Tibial nerve (tissue), 4 donors: ENCODE measurements at regions not wholly inside any gene's neighbourhood (a gene's known extent, or its start where the extent isn't known, plus 50 kb on each side); places are given as distances from the start of the nearest gene placed in this dataset.

Experiments
- DNase-seq, 2 donors: peaks; one replicate each; pipeline ENCODE4 v3.0.0-alpha.2; 2019; ENCODE audit warnings: low spot score in 2 of 2
- H3K27ac ChIP-seq, 4 donors: fragments of 200-600 bp; sonication (generic) in 3 of 4; one replicate each; pipeline ENCODE4 v1.5.1; 2017 to 2019; ENCODE audit warnings: mild to moderate bottlenecking in 1 of 4
- H3K27me3 ChIP-seq, 2 donors: fragments of 200-600 bp; sonication (generic) in 1 of 2; one replicate each; pipeline versions ENCODE4 v1.5.1 to v1.6.0; 2017 to 2019
- H3K36me3 ChIP-seq, 3 donors: fragments of 200-600 bp; sonication (generic); one replicate each; pipeline ENCODE4 v1.5.1; 2018 to 2019
- H3K4me1 ChIP-seq, 4 donors: fragments of 200-600 bp; sonication (generic) in 3 of 4; one replicate each; pipeline ENCODE4 v1.5.1; 2017 to 2019
- H3K4me3 ChIP-seq, 4 donors: fragments of 200-600 bp; sonication (generic) in 3 of 4; one replicate each; pipeline ENCODE4 v1.5.1; 2017 to 2019; ENCODE audit warnings: mild to moderate bottlenecking in 1 of 4, moderate library complexity in 1 of 4
- H3K9me3 ChIP-seq, 4 donors: fragments of 200-600 bp; sonication (generic) in 3 of 4; one replicate each; pipeline ENCODE4 v1.5.1; 2017 to 2019
- EP300 ChIP-seq, 2 donors: sonication (generic); formaldehyde crosslinking; IDR thresholded peaks; one replicate each; pipeline ENCODE4 v1.6.1; 2017; ENCODE audit warnings: antibody characterized with exemption in 2 of 2, mild to moderate bottlenecking in 1 of 2
- POLR2A ChIP-seq, 2 donors: fragments of 450-650 bp; IDR thresholded peaks; one replicate each; pipeline ENCODE4 v1.6.1; 2017; ENCODE audit warnings: antibody characterized with exemption in 2 of 2, mild to moderate bottlenecking in 2 of 2, moderate library complexity in 2 of 2
- WGBS, 2 donors: methylation state at CpG; one replicate each; pipeline ENCODE4 v1.1.5; 2018; 5-methylcytosine and 5-hydroxymethylcytosine counted together
- TF ChIP-seq, protein P1 (sequence below), 5 experiments: fragments of 200-600 bp in 3 of 5; fragments of 450-650 bp in 2 of 5; sonication (generic) in 3 of 5; IDR thresholded peaks; one replicate each; pipeline ENCODE4 v1.5.1; 2016 to 2019; ENCODE audit warnings: antibody characterized with exemption in 5 of 5, mild to moderate bottlenecking in 3 of 5, moderate library complexity in 2 of 5

DNA sequence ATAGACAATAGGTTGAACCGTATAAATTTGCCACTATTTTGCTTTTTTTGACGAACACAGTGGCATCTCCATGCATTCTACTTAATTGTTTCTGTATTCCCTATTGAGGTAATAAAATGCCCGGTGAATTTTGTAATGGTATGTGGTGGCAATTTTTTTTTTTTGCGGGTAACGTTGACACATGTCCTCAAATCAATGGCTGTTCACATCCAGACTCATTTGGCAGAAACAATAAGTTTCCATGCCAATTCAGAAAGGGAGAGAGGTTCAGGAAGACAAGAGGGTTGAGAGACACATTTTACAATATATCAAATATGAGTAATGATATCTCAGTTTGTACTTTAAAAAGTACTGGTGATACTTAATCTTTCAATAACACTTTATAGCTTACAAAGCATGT, 463.9 kb downstream of the WDR72 start:
- no peaks in the 10 kb centered on the region for H3K4me1 ChIP-seq
- no peaks in the 10 kb centered on the region for H3K9me3 ChIP-seq
- TF ChIP-seq POLR2A (IDR thresholded peaks at IDR 0.05): no peak
- TF ChIP-seq, protein P1, sequence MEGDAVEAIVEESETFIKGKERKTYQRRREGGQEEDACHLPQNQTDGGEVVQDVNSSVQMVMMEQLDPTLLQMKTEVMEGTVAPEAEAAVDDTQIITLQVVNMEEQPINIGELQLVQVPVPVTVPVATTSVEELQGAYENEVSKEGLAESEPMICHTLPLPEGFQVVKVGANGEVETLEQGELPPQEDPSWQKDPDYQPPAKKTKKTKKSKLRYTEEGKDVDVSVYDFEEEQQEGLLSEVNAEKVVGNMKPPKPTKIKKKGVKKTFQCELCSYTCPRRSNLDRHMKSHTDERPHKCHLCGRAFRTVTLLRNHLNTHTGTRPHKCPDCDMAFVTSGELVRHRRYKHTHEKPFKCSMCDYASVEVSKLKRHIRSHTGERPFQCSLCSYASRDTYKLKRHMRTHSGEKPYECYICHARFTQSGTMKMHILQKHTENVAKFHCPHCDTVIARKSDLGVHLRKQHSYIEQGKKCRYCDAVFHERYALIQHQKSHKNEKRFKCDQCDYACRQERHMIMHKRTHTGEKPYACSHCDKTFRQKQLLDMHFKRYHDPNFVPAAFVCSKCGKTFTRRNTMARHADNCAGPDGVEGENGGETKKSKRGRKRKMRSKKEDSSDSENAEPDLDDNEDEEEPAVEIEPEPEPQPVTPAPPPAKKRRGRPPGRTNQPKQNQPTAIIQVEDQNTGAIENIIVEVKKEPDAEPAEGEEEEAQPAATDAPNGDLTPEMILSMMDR (IDR thresholded peaks at IDR 0.05): no peak
- no peak for TF ChIP-seq EP300 (IDR thresholded peaks at IDR 0.05)
- H3K27ac ChIP-seq: no peak overlapping the region
- DNase-seq: no peak
- H3K36me3 ChIP-seq: no peaks in the 10 kb centered on the region
- no peaks in the 10 kb centered on the region for H3K27me3 ChIP-seq
- no peak overlapping the region for H3K4me3 ChIP-seq
- WGBS, 2 donors: 60 to 64% methylated on average over 5 of the region's 5 CpGs

DNA sequence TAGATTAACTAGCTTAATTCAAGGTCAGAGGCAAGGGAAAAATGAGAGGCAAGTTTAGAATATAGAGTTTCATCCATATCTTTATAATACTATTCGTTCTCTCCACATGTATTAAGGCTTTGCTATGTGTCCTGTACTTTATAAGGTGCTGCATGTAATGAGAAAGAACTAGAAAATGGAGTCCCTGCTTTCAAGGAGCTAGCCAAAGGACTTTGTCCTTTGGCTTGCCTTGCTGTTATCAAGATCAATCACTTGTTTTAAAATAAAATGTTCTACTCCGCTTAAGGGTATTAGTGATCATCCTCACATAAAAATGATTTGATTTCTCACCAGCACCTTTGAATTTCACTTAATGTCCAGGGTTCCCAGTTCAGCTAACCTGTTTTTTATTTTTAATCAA, 470.9 kb downstream of the WDR72 start:
- no peak overlapping the region for H3K4me3 ChIP-seq
- H3K36me3 ChIP-seq: no peaks in the 10 kb centered on the region
- no peaks in the 10 kb centered on the region for H3K27me3 ChIP-seq
- no peaks in the 10 kb centered on the region for H3K4me1 ChIP-seq
- no peak overlapping the region for H3K27ac ChIP-seq
- DNase-seq: no peak
- 79 to 83% methylated on average over 2 of the region's 2 CpGs for WGBS, 2 donors
- no peaks in the 10 kb centered on the region for H3K9me3 ChIP-seq
- no peak for TF ChIP-seq POLR2A (IDR thresholded peaks at IDR 0.05)
- TF ChIP-seq, protein P1 (IDR thresholded peaks at IDR 0.05): no peak
- no peak for TF ChIP-seq EP300 (IDR thresholded peaks at IDR 0.05)

DNA sequence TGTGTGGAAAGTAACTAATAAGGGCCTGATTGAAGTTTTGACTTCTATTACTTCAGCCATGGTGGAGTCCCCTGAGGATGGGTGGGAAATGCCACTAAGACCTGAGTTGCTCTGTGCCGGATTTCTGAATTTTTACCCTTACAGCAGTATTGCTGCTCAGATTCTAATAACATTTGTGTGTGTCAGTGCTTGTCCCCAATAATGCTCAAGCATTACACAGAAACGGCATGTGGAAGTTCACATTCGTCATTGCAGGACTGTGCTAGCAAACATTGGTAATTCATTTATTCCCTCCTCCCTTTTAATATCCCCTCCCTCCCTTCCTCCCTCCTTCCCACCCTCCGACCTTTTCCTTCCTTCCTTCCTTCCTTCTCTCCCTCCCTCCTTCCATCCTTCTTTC, 484.5 kb upstream of the ONECUT1 start:
- 56 to 59% methylated on average over 4 of the region's 4 CpGs for WGBS, 2 donors
- no peak for TF ChIP-seq POLR2A (IDR thresholded peaks at IDR 0.05)
- no peak for TF ChIP-seq EP300 (IDR thresholded peaks at IDR 0.05)
- TF ChIP-seq, protein P1 (IDR thresholded peaks at IDR 0.05): no peak

DNA sequence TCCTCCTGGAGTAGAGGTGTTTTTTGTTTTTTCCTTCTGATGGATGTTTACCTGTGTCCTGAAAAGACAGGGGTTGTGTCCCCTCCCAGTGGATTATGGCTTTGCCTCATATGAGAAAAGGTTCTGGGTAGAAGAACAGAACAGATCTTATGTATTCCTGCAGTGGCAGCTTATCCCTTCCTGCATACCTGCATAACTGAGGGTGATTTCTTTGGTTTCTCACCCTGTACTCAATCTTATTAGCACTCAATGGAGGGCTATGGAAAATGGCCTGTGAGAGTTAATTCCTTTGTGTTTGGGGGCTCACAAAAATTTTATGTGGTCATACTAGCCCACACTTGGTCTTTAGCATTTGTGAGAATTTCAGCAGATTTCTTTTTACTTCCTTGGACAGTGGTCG, 482.0 kb upstream of the ONECUT1 start:
- 0% methylated on average over 1 of the region's 1 CpG for WGBS, 2 donors
- Histone ChIP-seq H3K4me3 (no peak overlapping the region), H3K9me3 (no peaks in the 10 kb centered on the region), H3K4me1 (no peaks in the 10 kb centered on the region), H3K27ac (no peak overlapping the region), H3K36me3 (no peaks in the 10 kb centered on the region), H3K27me3 (no peaks in the 10 kb centered on the region)
- DNase-seq: no peak
- TF ChIP-seq EP300 (IDR thresholded peaks at IDR 0.05): no peak
- no peak for TF ChIP-seq POLR2A (IDR thresholded peaks at IDR 0.05)
- TF ChIP-seq, protein P1 (IDR thresholded peaks at IDR 0.05): no peak

More for the DNA sequence above, 484.5 kb upstream of the ONECUT1 start:
- no peaks in the 10 kb centered on the region for H3K36me3 ChIP-seq
- H3K27me3 ChIP-seq: no peaks in the 10 kb centered on the region
- DNase-seq: no peak
- H3K4me1 ChIP-seq: no peaks in the 10 kb centered on the region
- no peak overlapping the region for H3K27ac ChIP-seq
- H3K9me3 ChIP-seq: no peaks in the 10 kb centered on the region
- no peak overlapping the region for H3K4me3 ChIP-seq

DNA sequence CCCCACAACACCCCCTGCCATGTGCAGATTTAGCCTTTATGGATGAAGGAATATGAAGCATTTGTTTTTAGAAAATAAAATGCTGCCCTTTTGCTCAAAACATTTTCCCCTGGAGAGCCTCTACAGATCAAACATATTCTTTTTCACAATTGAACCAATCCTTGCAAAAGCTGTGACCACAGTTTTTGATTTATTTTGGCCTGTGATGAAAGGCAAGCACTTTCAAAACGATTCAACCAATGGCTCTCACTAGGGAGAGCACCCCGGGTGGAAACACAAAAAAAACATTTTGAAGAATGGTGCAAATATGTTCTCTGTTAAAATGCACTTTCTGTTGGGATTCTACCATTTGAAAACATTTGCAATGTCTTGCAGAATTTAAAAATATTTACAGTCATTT, 476.0 kb upstream of the ONECUT1 start:
- H3K9me3 ChIP-seq: no peaks in the 10 kb centered on the region
- no peak overlapping the region for H3K27ac ChIP-seq
- 27 to 32% methylated on average over 2 of the region's 2 CpGs for WGBS, 2 donors
- no peak for DNase-seq
- no peaks in the 10 kb centered on the region for H3K36me3 ChIP-seq
- H3K27me3 ChIP-seq: no peaks in the 10 kb centered on the region
- no peak overlapping the region for H3K4me3 ChIP-seq
- no peak for TF ChIP-seq POLR2A (IDR thresholded peaks at IDR 0.05)
- TF ChIP-seq EP300 (IDR thresholded peaks at IDR 0.05): no peak
- no peaks in the 10 kb centered on the region for H3K4me1 ChIP-seq

DNA sequence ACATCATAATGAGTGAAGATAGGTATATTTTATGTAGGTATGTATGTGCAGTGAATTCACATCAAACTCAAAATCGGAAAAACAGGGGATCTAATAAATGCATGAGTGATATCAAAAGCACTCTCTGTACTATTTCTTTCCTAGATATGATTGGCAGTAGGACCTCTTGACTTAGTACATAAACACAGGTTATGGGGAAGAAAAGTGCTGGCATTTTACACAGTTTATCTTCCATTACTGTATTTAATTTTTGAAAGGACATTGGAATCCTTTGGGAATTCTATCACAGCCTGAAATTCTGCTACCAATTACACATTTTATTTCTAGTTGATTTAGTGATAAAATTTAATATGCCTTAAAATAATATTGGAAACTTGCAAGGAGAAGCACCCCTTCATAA, 470.5 kb upstream of the ONECUT1 start:
- DNase-seq: no peak
- TF ChIP-seq POLR2A (IDR thresholded peaks at IDR 0.05) (no peak), EP300 (IDR thresholded peaks at IDR 0.05) (no peak)
- TF ChIP-seq, protein P1 (IDR thresholded peaks at IDR 0.05): no peak
- Histone ChIP-seq H3K27ac (no peak overlapping the region), H3K36me3 (no peaks in the 10 kb centered on the region), H3K4me3 (no peak overlapping the region), H3K27me3 (no peaks in the 10 kb centered on the region), H3K4me1 (no peaks in the 10 kb centered on the region), H3K9me3 (no peaks in the 10 kb centered on the region)
- WGBS, 2 donors: 84 to 94% methylated on average over 1 of the region's 1 CpG
